HEK293 (cell line): ENCODE measurements at regions not wholly inside any gene's neighbourhood (a gene's known extent, or its start where the extent isn't known, plus 50 kb on each side); places are given as distances from the start of the nearest gene placed in this dataset.
"Not testable (repeated sequence)": the region's sequence is repeated elsewhere in the genome, so short reads cannot be mapped to it uniquely, and the experiment has no call there.

ENCODE experiments used
- CTCF ChIA-PET: fragments of 350-600 bp; formaldehyde crosslinking; extraction: SDS; loops from one replicate; lab custom pipeline; 2021; ENCODE audit warnings: antibody characterized with exemption; lab: Yijun Ruan, JAX
- POLR2A ChIA-PET: fragments of 300-600 bp; formaldehyde crosslinking; extraction: SDS; loops from one replicate; lab custom pipeline; 2020; ENCODE audit warnings: antibody characterized with exemption, inconsistent platforms; lab: Yijun Ruan, JAX
- H3K27ac ChIP-seq: fragments of 200-500 bp; sonication (Bioruptor generic); 2 replicates; pipeline ENCODE4 v1.5.1; 2014; ENCODE audit warnings: low read depth, low read length, control low read depth, inconsistent platforms; ENCODE audit errors: extremely low read depth
- H3K36me3 ChIP-seq, 2 experiments: fragments of 200-500 bp in 1 of 2; sonication (Bioruptor generic) in 1 of 2; 1 replicate in 1 of 2; 2 replicates in 1 of 2; pipeline ENCODE4 v1.5.1; 2014 to 2017; ENCODE audit warnings: inconsistent platforms in 2 of 2, low read length in 2 of 2; ENCODE audit not compliant: control insufficient read depth in 2 of 2, insufficient read depth in 1 of 2
- H3K4me1 ChIP-seq: fragments of 200-500 bp; sonication (Bioruptor generic); 2 replicates; pipeline ENCODE4 v1.5.1; 2014; ENCODE audit warnings: mild to moderate bottlenecking, low read length, inconsistent platforms; ENCODE audit not compliant: control insufficient read depth, insufficient read depth
- H3K4me3 ChIP-seq: 2 replicates; pipeline ENCODE4 v1.5.1; 2011; ENCODE audit warnings: low read depth, mild to moderate bottlenecking, control low read depth, low read length, moderate library complexity
- H3K9me3 ChIP-seq: fragments of 200-500 bp; sonication (Bioruptor generic); 2 replicates; pipeline ENCODE4 v1.5.1; 2014; ENCODE audit warnings: low read depth, low read length, inconsistent platforms; ENCODE audit not compliant: control insufficient read depth, insufficient read depth
- GLIS1 ChIP-seq: fragments of 450-650 bp; formaldehyde crosslinking; IDR thresholded peaks from 2 replicates; pipeline ENCODE4 v1.5.1; 2016; ENCODE audit warnings: missing biosample characterization, missing genetic modification characterization
- GLIS2 ChIP-seq: fragments of 450-650 bp; formaldehyde crosslinking; IDR thresholded peaks from 2 replicates; pipeline ENCODE4 v1.5.1; 2016; ENCODE audit warnings: missing biosample characterization, missing genetic modification characterization
- MYNN ChIP-seq: fragments of 450-650 bp; formaldehyde crosslinking; IDR thresholded peaks from 2 replicates; pipeline ENCODE4 v1.5.1; 2016; ENCODE audit warnings: missing biosample characterization, missing genetic modification characterization, borderline replicate concordance
- OSR2 ChIP-seq: fragments of 450-650 bp; formaldehyde crosslinking; IDR thresholded peaks from 2 replicates; pipeline ENCODE4 v1.5.1; 2016; ENCODE audit warnings: missing biosample characterization, missing genetic modification characterization
- PATZ1 ChIP-seq: fragments of 450-650 bp; formaldehyde crosslinking; IDR thresholded peaks from 2 replicates; pipeline ENCODE4 v1.5.1; 2016; ENCODE audit warnings: missing biosample characterization, missing genetic modification characterization
- REST ChIP-seq: fragments of 450-650 bp; formaldehyde crosslinking; IDR thresholded peaks from 2 replicates; pipeline ENCODE4 v1.5.1; 2016; ENCODE audit warnings: missing biosample characterization, missing genetic modification characterization
- SCRT2 ChIP-seq: fragments of 450-650 bp; formaldehyde crosslinking; IDR thresholded peaks from 2 replicates; pipeline ENCODE4 v1.5.1; 2016; ENCODE audit warnings: missing biosample characterization, missing genetic modification characterization
- SP2 ChIP-seq: fragments of 450-650 bp; formaldehyde crosslinking; IDR thresholded peaks from 2 replicates; pipeline ENCODE4 v1.5.1; 2016; ENCODE audit warnings: missing biosample characterization, missing genetic modification characterization
- YY1 ChIP-seq: fragments of 450-650 bp; formaldehyde crosslinking; IDR thresholded peaks from 2 replicates; pipeline ENCODE4 v1.5.1; 2018; ENCODE audit warnings: missing biosample characterization, missing genetic modification characterization
- ZBTB20 ChIP-seq: fragments of 450-650 bp; formaldehyde crosslinking; IDR thresholded peaks from 2 replicates; pipeline ENCODE4 v1.5.1; 2016; ENCODE audit warnings: missing biosample characterization, missing genetic modification characterization
- ZFP37 ChIP-seq: fragments of 450-650 bp; formaldehyde crosslinking; IDR thresholded peaks from 2 replicates; pipeline ENCODE4 v1.5.1; 2016; ENCODE audit warnings: missing biosample characterization, missing genetic modification characterization
- ZFP41 ChIP-seq: fragments of 450-650 bp; formaldehyde crosslinking; IDR thresholded peaks from 2 replicates; pipeline ENCODE4 v1.5.1; 2016; ENCODE audit warnings: missing biosample characterization, missing genetic modification characterization, borderline replicate concordance
- ZNF112 ChIP-seq: fragments of 450-650 bp; formaldehyde crosslinking; IDR thresholded peaks from 2 replicates; pipeline ENCODE4 v1.5.0; 2017; ENCODE audit warnings: missing biosample characterization, missing genetic modification characterization
- ZNF16 ChIP-seq: fragments of 450-650 bp; formaldehyde crosslinking; IDR thresholded peaks from 2 replicates; pipeline ENCODE4 v1.5.1; 2016; ENCODE audit warnings: low read depth, missing biosample characterization, missing genetic modification characterization
- ZNF214 ChIP-seq: fragments of 450-650 bp; formaldehyde crosslinking; IDR thresholded peaks from 2 replicates; pipeline ENCODE4 v1.5.1; 2017; ENCODE audit warnings: missing biosample characterization, mild to moderate bottlenecking, missing genetic modification characterization, borderline replicate concordance
- ZNF335 ChIP-seq: fragments of 450-650 bp; formaldehyde crosslinking; conservative IDR thresholded peaks from 2 replicates; pipeline ENCODE4 v1.5.1; 2016; ENCODE audit warnings: missing biosample characterization, missing genetic modification characterization
- ZNF426 ChIP-seq: fragments of 450-650 bp; formaldehyde crosslinking; IDR thresholded peaks from 2 replicates; pipeline ENCODE4 v1.5.1; 2017; ENCODE audit warnings: missing biosample characterization, missing genetic modification characterization, mild to moderate bottlenecking, inconsistent platforms, moderate library complexity
- ZNF621 ChIP-seq: fragments of 450-650 bp; formaldehyde crosslinking; IDR thresholded peaks from 2 replicates; pipeline ENCODE4 v1.5.1; 2017; ENCODE audit warnings: missing biosample characterization, missing genetic modification characterization
- ZNF670 ChIP-seq: fragments of 450-650 bp; formaldehyde crosslinking; IDR thresholded peaks from 2 replicates; pipeline ENCODE4 v1.5.1; 2016; ENCODE audit warnings: missing biosample characterization, missing genetic modification characterization, low read depth
- ZNF701 ChIP-seq: fragments of 450-650 bp; formaldehyde crosslinking; IDR thresholded peaks from 2 replicates; pipeline ENCODE4 v1.5.1; 2016; ENCODE audit warnings: missing biosample characterization, missing genetic modification characterization
- ZNF747 ChIP-seq: fragments of 450-650 bp; formaldehyde crosslinking; IDR thresholded peaks from 2 replicates; pipeline ENCODE4 v1.5.1; 2016; ENCODE audit warnings: missing biosample characterization, missing genetic modification characterization
- TF ChIP-seq, protein P1 (sequence below): fragments of 450-650 bp; formaldehyde crosslinking; IDR thresholded peaks from 2 replicates; pipeline ENCODE4 v1.5.1; 2016; ENCODE audit warnings: missing biosample characterization, missing genetic modification characterization, borderline replicate concordance

DNA sequence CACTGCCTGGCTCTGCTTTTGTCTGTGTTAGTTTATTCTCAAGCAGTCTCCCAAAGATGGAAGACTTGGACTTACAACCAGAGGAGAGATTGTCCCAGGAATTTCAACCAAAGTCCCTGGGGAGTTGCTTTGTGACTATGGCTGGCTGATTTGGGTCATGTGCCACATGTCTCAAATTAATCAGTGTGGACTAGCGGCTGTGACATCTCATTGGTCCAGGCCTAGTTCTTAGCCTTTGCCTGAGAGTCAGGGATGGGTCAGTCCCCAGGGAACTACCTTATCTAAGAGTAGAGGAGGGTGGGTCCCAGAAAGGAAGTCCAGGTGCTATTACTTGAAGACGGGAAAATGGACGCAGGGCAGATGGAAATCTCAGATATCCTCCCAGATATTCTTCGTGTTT, 217.1 kb downstream of the ACKR3 start:
- H3K4me3 ChIP-seq: no peak overlapping the region
- no peak overlapping the region for H3K27ac ChIP-seq
- TF ChIP-seq ZNF701 (no peak), REST (tag by site-specific recombination) (no peak), GLIS2 (tag by site-specific recombination) (no peak), GLIS1 (tag by site-specific recombination) (no peak), OSR2 (tag by site-specific recombination) (no peak), ZNF112 (no peak), ZFP37 (tag by site-specific recombination) (no peak), ZNF621 (tag by site-specific recombination) (no peak), ZNF426 (no peak), ZNF214 (tag by site-specific recombination) (no peak), YY1 (tag by site-specific recombination) (no peak)
- H3K4me1 ChIP-seq: no peaks in the 10 kb centered on the region
- ChIA-PET CTCF (no interaction called here), POLR2A (no interaction called here)
- H3K9me3 ChIP-seq: no peaks in the 10 kb centered on the region
- no peaks in the 10 kb centered on the region for H3K36me3 ChIP-seq

GRCh38 chr2:236787376-236787775, 217.8 kb downstream of the ACKR3 start:
- H3K9me3 ChIP-seq, POLR2A ChIA-PET, H3K4me1 ChIP-seq, H3K36me3 ChIP-seq, H3K4me3 ChIP-seq, H3K27ac ChIP-seq: not testable (repeated sequence)
- CTCF ChIA-PET: interaction anchor here (0.6 kb wide), 1 partner anchor 110 kb away, joined by 3 read pairs; no protein-coding TSS in a partner anchor

GRCh38 chr2:236787885-236788284, 218.3 kb downstream of the ACKR3 start:
- no peaks in the 10 kb centered on the region for H3K4me1 ChIP-seq
- no peak overlapping the region for H3K27ac ChIP-seq
- ChIA-PET CTCF (no interaction called here), POLR2A (no interaction called here)
- no peak overlapping the region for H3K4me3 ChIP-seq
- H3K9me3 ChIP-seq: no peaks in the 10 kb centered on the region
- no peaks in the 10 kb centered on the region for H3K36me3 ChIP-seq
- TF ChIP-seq ZNF16 (tag by site-specific recombination) (no peak), MYNN (tag by site-specific recombination) (no peak), ZNF747 (no peak), ZNF335 (tag by site-specific recombination) (no peak), ZNF670 (tag by site-specific recombination) (no peak), ZFP41 (tag by site-specific recombination) (no peak), PATZ1 (tag by site-specific recombination) (no peak), ZBTB20 (no peak), SCRT2 (tag by site-specific recombination) (no peak), SP2 (tag by site-specific recombination) (no peak)
- TF ChIP-seq, protein P1, sequence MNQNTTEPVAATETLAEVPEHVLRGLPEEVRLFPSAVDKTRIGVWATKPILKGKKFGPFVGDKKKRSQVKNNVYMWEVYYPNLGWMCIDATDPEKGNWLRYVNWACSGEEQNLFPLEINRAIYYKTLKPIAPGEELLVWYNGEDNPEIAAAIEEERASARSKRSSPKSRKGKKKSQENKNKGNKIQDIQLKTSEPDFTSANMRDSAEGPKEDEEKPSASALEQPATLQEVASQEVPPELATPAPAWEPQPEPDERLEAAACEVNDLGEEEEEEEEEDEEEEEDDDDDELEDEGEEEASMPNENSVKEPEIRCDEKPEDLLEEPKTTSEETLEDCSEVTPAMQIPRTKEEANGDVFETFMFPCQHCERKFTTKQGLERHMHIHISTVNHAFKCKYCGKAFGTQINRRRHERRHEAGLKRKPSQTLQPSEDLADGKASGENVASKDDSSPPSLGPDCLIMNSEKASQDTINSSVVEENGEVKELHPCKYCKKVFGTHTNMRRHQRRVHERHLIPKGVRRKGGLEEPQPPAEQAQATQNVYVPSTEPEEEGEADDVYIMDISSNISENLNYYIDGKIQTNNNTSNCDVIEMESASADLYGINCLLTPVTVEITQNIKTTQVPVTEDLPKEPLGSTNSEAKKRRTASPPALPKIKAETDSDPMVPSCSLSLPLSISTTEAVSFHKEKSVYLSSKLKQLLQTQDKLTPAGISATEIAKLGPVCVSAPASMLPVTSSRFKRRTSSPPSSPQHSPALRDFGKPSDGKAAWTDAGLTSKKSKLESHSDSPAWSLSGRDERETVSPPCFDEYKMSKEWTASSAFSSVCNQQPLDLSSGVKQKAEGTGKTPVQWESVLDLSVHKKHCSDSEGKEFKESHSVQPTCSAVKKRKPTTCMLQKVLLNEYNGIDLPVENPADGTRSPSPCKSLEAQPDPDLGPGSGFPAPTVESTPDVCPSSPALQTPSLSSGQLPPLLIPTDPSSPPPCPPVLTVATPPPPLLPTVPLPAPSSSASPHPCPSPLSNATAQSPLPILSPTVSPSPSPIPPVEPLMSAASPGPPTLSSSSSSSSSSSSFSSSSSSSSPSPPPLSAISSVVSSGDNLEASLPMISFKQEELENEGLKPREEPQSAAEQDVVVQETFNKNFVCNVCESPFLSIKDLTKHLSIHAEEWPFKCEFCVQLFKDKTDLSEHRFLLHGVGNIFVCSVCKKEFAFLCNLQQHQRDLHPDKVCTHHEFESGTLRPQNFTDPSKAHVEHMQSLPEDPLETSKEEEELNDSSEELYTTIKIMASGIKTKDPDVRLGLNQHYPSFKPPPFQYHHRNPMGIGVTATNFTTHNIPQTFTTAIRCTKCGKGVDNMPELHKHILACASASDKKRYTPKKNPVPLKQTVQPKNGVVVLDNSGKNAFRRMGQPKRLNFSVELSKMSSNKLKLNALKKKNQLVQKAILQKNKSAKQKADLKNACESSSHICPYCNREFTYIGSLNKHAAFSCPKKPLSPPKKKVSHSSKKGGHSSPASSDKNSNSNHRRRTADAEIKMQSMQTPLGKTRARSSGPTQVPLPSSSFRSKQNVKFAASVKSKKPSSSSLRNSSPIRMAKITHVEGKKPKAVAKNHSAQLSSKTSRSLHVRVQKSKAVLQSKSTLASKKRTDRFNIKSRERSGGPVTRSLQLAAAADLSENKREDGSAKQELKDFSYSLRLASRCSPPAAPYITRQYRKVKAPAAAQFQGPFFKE (tag by site-specific recombination): no peak
